GM18867 (cell line): ENCODE measurements at regions not wholly inside any gene's neighbourhood (a gene's known extent, or its start where the extent isn't known, plus 50 kb on each side); places are given as distances from the start of the nearest gene placed in this dataset.
"Not testable (repeated sequence)": the region's sequence is repeated elsewhere in the genome, so short reads cannot be mapped to it uniquely, and the experiment has no call there.

Experiments used
- ATAC-seq: cut with Tn5 transposase; IDR thresholded peaks from one replicate; pipeline ENCODE4 v1.9.1; 2021; ENCODE audit warnings: mild to moderate bottlenecking, moderate library complexity; ENCODE audit not compliant: unreplicated experiment

DNA sequence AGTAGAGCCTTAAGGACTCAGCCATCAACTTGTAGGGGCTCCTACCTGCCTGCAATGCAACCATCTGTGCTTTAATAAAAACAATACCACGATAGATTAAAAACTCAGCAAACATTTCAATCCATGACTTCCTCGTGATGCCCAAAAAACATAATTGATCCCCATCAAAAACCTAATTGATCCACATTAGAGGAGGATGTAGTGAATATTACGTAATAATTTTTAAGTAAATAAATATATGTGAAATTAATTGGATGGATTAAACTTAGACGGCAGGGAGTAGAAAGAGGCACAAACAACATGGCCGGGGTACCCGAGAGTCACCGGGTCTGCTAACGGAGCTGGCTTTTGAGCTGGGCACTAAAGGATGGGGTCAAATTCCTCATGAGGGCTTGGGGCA, 87.3 kb downstream of the ARL4C start:
- ATAC-seq, result no peak

DNA sequence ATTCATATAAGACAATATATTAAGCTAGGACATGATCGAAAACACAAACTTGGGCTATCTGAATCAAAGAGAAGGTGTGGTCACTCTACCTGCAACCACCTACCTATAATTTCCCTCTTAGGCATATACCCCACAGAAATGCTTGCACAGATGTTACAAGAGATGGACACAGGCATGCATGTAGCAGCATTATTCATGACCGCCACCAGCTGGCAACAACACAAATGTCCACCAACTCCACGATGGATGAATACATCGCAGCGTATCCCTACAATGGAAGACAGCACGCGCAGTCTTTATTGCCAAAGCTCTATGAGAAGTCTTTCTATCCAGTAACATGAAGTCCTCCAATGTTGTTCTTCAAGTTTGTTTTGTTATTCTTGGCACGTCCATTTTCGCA, 90.8 kb downstream of the ARL4C start:
- no peak for ATAC-seq

DNA sequence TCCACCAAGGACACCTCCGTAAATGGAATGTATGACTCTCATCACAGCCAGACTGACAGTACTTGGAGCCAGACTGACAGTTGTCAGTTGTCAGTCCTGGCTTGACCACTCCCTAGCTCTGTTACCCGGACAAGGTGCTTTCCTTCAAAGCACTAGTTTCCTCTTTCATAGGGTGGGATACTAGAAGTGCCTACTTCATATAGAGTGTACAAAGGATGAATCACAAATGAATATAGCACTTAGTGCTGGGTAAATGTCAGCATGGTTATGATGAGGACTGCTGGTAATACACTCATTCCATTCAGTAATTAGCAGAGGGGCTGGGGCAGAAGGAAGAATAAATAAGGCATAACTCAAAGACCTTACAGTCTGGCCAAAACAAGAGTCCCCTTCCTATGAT, 91.4 kb downstream of the ARL4C start:
- no peak for ATAC-seq

DNA sequence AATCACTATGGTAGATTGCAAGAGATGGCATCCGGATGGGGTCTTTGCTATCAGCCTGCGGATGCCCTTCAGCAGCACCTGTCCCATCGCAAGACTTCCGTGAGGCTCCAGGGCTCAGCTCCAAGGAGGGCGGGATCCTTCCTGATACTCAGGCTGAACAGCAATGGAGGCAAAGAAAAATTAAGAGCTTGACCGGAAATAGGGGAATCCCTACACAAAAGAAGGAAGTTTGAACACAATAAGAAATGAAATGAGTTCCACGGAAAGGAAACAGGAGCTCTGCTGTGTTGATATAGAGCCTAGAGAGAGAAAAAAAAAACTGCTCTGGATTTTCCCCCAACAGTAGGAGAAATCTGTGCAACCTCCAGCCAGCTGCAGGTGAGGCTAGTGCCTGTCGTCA, 91.9 kb downstream of the ARL4C start:
- ATAC-seq, result no peak

DNA sequence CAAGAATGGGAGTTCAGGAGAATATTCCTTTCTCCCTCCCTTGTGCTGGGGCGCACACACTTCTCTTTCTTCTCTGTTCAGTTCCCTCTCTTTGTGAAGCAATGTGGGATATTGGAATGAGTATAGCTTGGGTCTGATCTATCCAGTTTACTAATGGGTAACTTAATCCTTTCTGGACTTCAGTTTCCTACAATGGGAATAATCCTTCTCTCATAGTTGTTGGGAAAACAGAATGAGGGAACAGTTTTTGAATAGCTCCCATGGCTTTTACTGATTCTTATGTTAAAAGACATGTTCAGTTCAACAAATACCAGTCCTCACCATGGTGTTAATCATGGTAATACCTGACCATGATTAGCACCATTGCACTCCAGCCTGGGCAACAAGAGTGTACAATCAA, 93.1 kb downstream of the ARL4C start:
- ATAC-seq, result no peak

DNA sequence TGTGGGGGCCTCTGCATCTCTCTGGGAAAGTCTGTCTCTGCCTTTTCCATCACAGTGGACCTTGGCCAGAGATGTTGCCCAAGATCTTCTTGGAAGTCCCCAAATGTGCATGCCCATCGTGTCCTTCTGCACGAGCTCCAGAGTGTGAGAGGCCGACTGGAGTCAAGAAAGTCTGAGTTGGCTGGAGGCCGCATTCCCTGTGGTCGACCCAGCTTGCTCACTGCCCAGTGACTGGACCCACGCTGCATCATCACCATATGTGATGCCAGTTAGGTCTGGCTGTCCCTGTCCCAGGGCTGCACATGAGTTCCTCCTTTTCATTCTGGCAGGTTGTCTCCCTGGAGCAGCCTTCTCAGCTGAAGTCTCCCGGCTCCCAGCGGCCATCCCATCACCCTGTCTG, 93.8 kb downstream of the ARL4C start:
- no peak for ATAC-seq

DNA sequence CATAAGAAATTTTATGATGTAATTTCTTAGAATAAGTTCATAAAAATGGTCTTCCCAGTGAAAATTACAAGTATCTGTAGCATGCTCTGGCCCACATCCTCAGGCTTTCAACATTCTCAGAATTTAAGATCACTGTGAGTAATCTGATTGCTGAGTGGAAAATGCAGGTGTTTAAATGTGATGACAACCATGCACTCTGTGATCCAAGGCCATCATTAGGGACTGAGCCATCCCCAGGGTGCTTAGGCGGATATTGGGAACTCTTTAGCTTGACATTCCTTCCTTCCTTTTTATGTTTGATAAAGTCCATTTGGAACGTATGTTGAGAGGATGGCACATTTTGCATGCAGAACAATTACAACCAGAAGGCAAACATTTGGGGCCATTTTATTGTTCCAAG, 95.5 kb downstream of the ARL4C start:
- no peak for ATAC-seq

DNA sequence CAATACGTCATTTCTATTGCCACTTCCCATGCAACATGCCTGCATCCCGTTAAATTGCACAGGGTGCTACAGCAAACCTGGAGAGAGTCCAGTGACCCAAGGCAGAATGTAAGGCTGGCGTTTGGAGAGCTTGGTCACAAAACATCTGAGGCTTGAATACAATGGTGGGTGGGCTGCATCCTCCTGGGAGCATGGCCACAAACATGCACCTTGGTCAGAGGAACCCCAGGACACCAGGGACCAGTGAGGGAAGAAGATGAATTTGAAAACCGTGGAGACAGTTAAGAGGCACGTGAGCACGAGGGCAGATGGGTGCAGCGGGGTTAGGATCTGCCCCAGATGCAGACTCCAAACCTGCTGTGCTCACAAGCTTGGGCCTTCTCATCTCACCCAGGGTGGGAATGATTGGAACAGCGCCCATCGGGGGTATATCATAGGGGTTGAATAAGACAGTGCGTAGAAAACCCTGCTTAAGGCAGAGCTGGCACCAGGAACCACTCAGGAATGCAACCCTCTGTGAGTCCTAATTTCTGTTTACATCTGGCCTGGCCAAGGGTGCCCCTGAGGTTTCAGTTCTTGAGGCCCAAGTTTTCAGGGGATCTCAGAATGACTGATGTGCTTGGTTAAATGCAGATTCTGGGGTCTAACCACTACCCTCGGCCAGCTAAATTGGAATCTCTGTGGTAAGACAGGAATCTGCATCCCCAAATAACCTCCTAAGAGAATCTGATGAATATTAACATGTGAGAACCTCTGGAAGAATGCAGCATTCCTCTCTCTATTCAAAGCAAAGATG, 97.2 kb downstream of the ARL4C start:
- ATAC-seq, result no peak

DNA sequence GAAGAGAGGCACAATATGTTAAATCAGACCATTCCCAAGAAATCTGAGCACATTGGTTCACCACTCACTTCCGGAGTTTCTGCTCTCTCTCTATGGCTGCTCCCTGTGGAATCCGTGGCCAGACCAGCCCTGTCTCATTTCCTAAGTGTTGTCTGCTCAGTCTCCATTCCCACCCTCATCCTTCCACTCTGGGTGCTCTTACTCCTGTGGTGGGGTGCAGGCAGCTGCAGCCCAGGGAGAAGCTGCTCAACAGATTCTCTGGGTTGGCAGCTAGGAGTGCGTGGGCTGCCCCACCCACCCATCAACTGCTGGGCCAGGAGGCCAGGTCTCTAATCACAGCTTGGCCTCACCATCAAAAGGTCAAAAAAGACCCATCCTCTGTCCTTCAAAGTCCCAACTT, 98.3 kb downstream of the ARL4C start:
- no peak for ATAC-seq

DNA sequence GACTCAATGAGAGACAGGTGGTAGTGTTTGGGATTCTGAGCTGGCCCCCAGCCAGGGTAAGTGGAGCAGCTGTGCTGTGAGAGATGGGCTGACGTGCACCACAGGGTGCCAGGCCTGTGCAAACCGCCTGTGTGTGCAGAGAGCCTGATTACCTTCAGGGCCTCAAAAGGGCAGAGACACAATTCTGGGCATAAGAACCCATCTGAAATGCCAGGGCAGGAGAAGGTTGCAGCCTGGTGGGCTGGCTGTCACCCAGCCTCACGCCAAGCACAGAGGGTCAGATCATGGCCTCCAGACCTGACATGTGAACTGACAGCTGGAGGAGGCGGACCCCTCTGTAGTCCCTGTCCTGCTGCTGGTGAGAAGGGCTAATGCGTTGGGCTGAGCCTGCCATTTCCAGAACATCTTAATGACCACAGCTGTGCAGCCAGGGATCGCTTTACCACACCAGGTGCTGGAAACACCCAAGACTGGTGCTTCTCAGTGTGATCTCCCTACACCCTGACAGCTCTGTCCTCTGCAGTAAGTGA, 100.9 kb downstream of the ARL4C start:
- ATAC-seq, result no peak

DNA sequence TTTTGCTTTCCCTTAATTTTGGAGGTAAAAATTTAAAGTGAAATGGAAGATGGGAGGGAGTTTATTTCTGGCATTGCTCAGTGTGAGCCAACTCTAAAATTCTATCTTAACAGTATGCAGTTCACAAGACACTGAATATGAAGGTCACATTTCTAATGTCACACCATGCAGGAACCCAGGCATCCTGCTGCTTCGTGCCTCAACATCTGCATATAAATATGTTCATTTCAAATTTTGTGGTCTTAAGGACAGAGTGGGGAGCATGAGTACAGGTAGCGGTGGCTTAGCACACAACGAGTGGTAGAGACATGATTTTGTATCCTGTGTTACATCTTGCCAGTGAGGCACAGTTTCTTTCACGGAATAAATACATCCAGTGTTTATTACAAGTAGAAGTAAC, 102.4 kb downstream of the ARL4C start:
- no peak for ATAC-seq

DNA sequence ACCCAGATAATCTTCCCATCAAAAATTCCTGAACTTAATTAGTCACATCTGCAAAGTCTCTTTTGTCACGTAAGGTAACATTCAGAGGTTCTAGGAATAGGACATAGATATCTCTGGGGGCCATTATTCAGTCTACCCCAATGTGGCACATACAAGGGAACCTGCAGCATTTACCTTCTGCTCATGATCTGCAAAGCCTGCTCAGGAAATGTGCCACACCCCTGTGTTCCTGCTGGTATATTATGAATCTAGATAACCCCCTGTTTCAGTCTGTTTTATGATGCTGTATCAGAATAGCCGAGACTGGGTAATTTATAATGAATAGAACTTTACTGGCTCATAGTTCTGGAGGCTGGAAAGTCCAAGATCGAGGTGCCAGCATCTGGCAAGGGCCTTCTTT, 103.5 kb downstream of the ARL4C start:
- no peak for ATAC-seq

DNA sequence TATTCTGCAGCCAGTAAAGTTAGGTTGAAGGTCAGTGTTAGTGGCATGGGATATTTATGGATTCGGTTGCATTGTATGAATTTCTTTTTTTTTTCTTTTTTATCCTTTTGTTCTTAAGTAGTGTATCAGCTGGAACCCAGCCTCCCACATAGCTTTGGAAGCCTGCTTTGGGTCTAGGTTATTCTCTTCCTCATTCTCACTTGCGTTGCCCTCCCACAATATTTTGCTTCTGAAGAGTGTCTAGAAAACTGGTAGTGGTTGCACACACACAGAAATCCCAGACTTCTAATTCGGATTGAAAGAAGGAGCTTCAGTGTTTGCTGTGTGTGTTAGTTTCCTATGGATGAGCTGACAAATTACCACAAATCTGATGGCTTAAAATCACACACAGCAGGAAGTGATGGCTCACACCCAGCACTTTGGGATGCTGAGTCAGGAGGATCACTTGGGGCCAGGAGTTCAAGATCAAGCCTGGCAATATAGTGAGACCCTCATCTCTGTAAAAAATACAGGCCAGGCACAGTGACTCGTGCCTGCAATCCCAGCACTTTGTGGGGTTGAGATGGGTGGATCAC, 104.8 kb downstream of the ARL4C start:
- ATAC-seq, result no peak

DNA sequence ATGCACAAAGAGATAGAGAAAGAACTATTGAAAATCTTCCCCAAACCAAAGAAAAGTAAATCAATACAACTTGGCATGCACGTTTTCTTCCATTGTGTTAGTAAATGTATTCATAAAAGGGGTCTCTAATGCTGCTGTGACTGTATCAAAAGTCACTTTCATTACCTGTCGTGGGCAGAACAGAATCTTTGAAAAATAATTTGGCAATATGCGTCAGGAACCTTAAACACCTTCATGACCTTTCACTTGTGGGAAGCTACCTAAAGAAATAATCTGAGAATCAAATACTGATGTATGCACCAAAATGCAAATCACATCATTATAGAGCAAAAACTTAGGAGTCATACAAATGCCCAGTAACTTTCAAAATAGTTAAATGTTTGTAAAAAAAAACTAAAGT, 105.3 kb downstream of the ARL4C start:
- no peak for ATAC-seq

DNA sequence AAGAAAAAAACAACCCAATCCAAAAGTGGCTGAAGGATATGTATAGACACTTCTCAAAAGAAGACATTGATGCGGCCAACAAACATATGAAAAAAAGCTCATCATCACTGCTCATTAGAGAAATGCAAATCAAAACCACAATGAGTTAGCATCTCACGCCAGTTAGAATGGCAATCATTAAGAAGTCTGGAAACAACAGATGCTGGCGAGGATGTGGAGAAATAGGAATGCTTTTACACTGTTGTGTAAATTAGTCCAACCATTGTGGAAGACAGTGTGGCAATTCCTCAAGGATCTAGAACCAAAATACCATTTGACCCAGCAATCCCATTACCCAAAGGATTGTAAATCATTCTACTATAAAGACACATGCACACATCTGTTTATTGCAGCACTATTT, 107.2 kb downstream of the ARL4C start:
- not testable (repeated sequence) for ATAC-seq

DNA sequence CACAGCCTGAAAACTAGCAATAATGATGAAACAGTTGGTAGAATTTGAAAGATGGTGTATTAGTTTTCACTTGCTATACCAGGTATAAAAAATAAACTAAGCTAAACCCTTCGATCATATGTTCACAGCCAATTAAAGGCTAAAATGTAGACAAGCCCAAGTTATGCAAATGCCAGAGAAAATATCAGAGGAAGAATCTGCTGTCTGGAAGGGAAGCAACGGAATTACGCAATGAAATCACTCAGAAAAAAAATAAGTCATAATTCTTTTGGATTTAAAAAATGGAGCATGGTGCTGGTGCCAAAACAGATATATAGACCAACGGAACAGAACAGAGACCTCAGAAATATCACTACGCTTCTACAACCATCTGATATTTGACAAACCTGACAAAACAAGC, 108.3 kb downstream of the ARL4C start:
- no peak for ATAC-seq

DNA sequence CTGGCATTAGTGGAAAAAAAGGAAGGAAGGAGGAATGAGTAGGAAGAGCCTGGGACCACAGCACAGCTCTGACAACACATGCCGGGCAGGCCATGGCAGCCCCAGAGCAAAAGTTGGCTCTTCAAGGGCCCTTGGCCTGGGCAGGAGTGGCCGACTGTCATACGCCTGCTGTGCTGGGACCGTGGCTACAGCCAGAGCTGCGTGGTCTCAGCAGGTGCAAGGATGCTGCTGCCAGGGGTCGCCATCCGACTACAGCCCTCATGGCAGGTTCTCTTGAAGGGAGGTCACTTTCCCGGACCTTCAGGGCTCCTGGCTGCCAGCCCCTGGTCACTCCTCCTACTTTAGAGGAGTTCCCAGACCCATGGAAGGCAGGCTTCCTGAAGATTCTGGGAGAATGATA, 109.9 kb downstream of the ARL4C start:
- ATAC-seq, result no peak

DNA sequence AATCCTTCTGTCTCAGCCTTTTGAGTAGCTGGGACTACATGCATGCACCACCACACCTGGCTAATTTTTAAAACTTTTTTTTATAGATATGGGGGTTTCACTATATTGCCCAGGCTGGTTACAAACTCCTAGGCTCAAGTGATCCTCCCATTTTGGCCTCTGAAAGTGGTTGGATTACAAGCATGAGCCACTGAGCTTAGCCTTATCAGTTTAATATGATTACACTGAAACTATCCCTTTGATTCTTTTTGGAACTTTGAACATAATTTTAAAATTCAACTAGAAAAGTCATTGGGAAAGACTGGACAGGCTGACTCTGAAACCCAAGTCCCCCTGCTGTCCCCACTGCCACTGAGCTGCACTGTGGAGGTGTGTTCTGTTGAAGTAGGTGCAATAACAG, 114.8 kb downstream of the ARL4C start:
- ATAC-seq, result no peak

DNA sequence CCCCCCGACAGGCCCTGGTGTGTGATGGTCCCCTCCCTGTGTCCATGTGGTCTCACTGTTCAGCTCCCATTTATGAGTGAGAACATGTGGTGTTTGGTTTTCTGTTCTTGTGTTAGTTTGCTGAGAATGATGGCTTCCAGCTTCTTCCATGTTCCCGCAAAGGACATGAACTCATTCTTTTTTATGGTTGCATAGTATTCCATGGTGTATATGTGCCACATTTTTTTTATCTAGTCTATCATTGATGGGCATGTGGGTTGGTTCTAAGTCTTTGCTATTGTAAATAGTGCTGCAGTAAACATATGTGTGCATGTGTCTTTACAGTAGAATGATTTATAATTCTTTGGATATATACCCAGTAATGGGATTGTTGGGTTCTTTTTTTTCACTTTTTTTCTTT, 117.9 kb downstream of the ARL4C start:
- ATAC-seq, result not testable (repeated sequence)

DNA sequence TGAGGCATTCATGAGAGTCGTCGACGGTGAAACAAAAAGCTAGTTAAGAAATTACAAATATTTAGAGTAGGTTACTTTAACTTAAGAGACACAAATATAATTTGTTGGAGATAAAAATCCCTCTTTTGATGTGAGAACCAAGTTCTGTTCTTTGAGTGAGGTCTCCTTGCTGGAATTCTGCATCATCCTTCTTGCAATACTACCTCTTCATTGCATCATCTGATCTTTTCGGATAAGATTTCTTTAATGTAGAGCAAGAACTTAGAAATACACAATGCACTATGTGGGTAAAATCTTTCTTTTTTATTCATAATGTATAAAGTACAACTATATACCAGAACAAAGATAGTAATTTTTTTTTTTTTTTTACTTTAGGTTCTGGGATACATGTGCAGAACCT, 118.4 kb downstream of the ARL4C start:
- no peak for ATAC-seq

DNA sequence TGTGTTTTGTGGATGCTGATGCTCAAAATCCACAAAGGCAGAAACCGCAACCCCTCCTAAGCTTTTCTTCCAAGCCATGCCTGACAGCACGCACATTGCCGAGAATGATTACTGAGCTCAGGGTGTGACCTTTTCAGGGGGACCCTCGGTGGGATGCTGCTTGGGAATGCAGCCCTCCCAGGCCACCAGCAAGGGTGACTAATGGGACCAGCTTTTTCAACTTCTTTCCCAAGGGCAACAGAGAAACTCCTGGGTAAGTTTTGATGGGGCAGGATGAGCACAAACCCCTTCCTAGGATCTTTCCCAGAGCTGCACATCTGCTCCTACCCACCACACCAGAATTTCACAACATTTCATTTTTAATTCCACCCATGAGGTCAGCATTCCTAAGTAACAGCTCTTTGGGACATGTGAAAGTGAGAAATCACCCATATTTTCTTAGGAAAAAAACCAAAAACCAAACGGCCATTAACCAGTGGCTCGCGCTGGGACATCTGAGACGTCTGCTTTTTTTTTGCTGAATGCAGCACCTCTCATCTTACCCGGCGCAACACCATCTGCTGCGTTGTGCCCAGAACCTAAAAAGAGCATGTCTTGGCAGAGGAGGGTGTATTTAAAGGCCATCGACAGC, 119.0 kb downstream of the ARL4C start:
- ATAC-seq, result no peak

DNA sequence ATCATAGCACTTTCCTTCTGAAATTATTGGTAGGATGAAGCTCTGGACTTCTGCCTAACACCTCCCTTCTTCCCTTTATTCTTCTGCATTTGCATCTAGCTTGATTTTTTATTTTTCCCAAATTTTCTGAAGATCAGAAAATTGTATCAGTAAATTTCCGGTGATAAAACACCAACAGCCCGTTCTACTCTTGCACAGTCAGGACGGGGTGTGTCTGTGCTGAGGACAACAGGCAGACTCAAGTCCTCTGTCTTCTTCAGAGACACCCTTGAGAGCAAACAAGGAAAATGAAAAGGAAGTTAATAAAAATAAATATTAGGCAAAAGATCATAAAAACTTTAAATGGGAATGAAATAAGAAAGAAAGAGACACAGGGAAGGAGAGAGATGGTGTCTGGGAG, 120.7 kb downstream of the ARL4C start:
- no peak for ATAC-seq
